ENCODE measurements at regions not wholly inside any gene's neighbourhood (a gene's known extent, or its start where the extent isn't known, plus 50 kb on each side); places are given as distances from the start of the nearest gene placed in this dataset.

- TF ChIP-seq MAX (IDR thresholded peaks at IDR 0.05; ENCODE audit: low read depth) (no peak), RCOR1 (IDR thresholded peaks at IDR 0.05; ENCODE audit: low read length) (no peak), USF2 (IDR thresholded peaks at IDR 0.05; ENCODE audit: borderline replicate concordance, low read depth, low read length) (no peak), TEAD4 (IDR thresholded peaks at IDR 0.05; ENCODE audit: borderline replicate concordance, insufficient read depth) (no peak), TAF1 (IDR thresholded peaks at IDR 0.05; ENCODE audit: borderline replicate concordance, low read depth, low read length) (no peak), USF1 (IDR thresholded peaks at IDR 0.05; ENCODE audit: borderline replicate concordance, low read depth) (no peak), FOSL2 (IDR thresholded peaks at IDR 0.05; ENCODE audit: borderline replicate concordance, low read depth) (no peak), GATA2 (CRISPR knock-in tag; IDR thresholded peaks at IDR 0.05) (no peak)
Observed at GRCh38 chr3:44020143-44020542, 221.5 kb upstream of the TOPAZ1 start (continued).

GRCh38 chr3:44021651-44022594 lies 219.8 kb upstream of the TOPAZ1 start:
- WGBS (ENCODE audit: low lambda C conversion rate) = 27% methylated on average over 46 of the region's 53 CpGs
- Histone ChIP-seq H3K9ac (peak overlapping the region; percentile 22; the same call in 1 of the 2 replicates), H3F3A (replicated peaks; ENCODE audit: insufficient read depth) (peaks cover 9% of the 10 kb centered on the region), H3K36me3 (replicated peaks in 1 of 2; ENCODE audit: control insufficient read depth in 1 of 2, insufficient read depth in 2 of 2, low read length in 1 of 2) (peaks cover 3 to 8% of the 10 kb centered on the region in 2 experiments), H3K9me2 (no peaks in the 10 kb centered on the region), H3K4me2 (peak overlapping the region; percentile 86), H3K4me1 (ENCODE audit: control insufficient read depth in 1 of 2, insufficient read depth in 2 of 2, low read depth in 1 of 2, low read length in 1 of 2) (peaks cover 0 to 22% of the 10 kb centered on the region in 2 experiments; a peak in 2 of 4 replicates), H4K20me1 (ENCODE audit: insufficient read depth) (no peaks in the 10 kb centered on the region), H3K79me2 (ENCODE audit: insufficient read depth) (peaks cover 19% of the 10 kb centered on the region; the same call in 1 of the 2 replicates), H3K4me3 (ENCODE audit: low read depth in 2 of 2, low read length in 1 of 2) (peak overlapping the region; percentile 60 to 63), H3K27me3 (ENCODE audit: insufficient read depth) (no peaks in the 10 kb centered on the region), H2AFZ (ENCODE audit: low read depth) (peak overlapping the region; percentile 66), H3K27ac (ENCODE audit: low read depth in 2 of 2, low read length in 1 of 2) (peak overlapping the region in 1 of 2 experiments; percentile 72; a peak in 2 of 4 replicates), H3K9me3 (no peaks in the 10 kb centered on the region)
- ChIA-PET POLR2A (no interaction called here), CTCF (interaction anchor here (0.7 to 1.6 kb wide), 4 partner anchors 9 to 177 kb away, joined by 3 to 5 read pairs (median 4); no protein-coding TSS in a partner anchor)
- TF ChIP-seq RAD21 (IDR thresholded peaks at IDR 0.05; ENCODE audit: low read length) (no peak), PBX3 (IDR thresholded peaks at IDR 0.05) (no peak), TAF1 (IDR thresholded peaks at IDR 0.05; ENCODE audit: borderline replicate concordance, low read depth, low read length) (no peak), NFIC (IDR thresholded peaks at IDR 0.05; ENCODE audit: borderline replicate concordance) (no peak), GATA2 (CRISPR knock-in tag; IDR thresholded peaks at IDR 0.05) (no peak), JUND (IDR thresholded peaks at IDR 0.05) (no peak), CTCF (IDR thresholded peaks at IDR 0.05) (no peak), CHD2 (IDR thresholded peaks at IDR 0.05; ENCODE audit: low read length, partially characterized antibody) (no peak), RFX5 (IDR thresholded peaks at IDR 0.05; ENCODE audit: low read length) (no peak), ELF1 (IDR thresholded peaks at IDR 0.05) (no peak), EZH2phosphoT487 (IDR thresholded peaks at IDR 0.05; ENCODE audit: borderline replicate concordance, low read depth) (no peak), REST (IDR thresholded peaks at IDR 0.05; ENCODE audit: low read depth, low read length) (no peak), MAX (IDR thresholded peaks at IDR 0.05; ENCODE audit: low read depth) (no peak), TEAD4 (IDR thresholded peaks at IDR 0.05; ENCODE audit: borderline replicate concordance, insufficient read depth) (no peak), RCOR1 (IDR thresholded peaks at IDR 0.05; ENCODE audit: low read length) (no peak)
- DNase-seq = peak; percentile 83
